HuH-7 (cell line): ENCODE measurements at regions not wholly inside any gene's neighbourhood (a gene's known extent, or its start where the extent isn't known, plus 50 kb on each side); places are given as distances from the start of the nearest gene placed in this dataset.
"Not testable (repeated sequence)": the region's sequence is repeated elsewhere in the genome, so short reads cannot be mapped to it uniquely, and the experiment has no call there.

ENCODE experiments used
- DNase-seq: peaks from one replicate; pipeline ENCODE4 v3.0.0; 2011; ENCODE audit warnings: low spot score

DNA sequence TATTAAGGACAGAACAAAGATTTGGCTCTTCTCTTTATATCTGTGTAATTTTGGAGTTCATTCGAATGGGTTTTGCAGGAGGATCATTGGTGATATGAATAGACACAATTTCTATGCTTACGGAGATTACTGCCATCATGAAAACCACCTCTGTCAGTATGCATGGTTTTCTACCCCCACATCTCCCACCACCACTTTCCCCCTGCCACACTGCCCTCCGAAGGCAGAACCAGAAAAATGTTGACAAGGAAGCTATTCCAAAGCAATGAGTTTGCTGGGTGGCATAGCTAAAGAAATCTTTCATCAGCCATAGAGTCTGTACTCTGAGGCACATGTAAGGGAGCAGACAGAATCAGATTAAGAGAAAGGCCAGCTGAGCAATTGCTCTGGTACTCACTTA lies 567.3 kb upstream of the ACTRT1 start:
- DNase-seq: no peak

GRCh38 chrX:128616933-128617332 lies 564.7 kb upstream of the ACTRT1 start:
- DNase-seq: no peak

- DNase-seq: not testable (repeated sequence)
Observed at GRCh38 chrX:128606817-128607216, 554.6 kb upstream of the ACTRT1 start.

DNA sequence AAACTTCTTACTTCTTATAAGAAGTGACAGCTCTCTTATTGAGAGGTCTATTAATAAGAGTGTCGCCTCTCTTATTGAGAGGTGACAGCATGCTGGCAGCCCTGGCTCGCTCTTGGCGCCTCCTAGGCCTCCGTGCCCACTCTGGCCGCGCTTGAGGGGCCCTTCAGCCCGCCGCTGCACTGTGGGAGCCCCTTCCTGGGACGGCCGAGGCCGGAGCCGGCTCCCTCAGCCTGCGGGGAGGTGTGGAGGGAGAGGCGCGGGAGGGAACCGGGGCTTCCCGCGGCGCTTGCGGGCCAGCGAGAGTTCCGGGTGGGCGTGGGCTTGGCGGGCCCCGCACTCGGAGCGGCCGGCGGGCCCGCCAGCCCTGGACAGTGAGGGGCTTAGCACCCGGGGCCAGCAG lies 554.2 kb upstream of the ACTRT1 start:
- not testable (repeated sequence) for DNase-seq

- DNase-seq: no peak
Observed at GRCh38 chrX:128601706-128602105, 549.5 kb upstream of the ACTRT1 start.

DNA sequence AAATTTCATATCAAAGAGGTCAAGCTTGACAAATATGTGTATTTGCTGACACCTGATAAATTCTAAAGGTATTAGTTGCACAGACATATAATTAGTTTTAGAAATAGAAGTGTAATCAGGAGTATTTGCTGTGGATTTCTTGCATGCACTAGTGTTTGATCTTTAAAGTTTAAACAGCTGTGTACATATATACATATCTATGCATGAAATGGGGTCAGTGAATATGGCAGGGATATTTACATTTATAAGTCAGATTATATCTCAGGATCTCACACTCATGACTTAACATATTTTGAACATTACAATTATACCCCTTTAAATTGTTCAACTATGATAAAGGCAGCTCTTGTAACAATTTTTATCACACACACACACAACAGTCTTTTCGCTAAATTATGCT lies 547.4 kb upstream of the ACTRT1 start:
- no peak for DNase-seq

GRCh38 chrX:128582036-128582435 lies 529.8 kb upstream of the ACTRT1 start:
- no peak for DNase-seq

GRCh38 chrX:128581615-128582014 lies 529.4 kb upstream of the ACTRT1 start:
- no peak for DNase-seq

DNA sequence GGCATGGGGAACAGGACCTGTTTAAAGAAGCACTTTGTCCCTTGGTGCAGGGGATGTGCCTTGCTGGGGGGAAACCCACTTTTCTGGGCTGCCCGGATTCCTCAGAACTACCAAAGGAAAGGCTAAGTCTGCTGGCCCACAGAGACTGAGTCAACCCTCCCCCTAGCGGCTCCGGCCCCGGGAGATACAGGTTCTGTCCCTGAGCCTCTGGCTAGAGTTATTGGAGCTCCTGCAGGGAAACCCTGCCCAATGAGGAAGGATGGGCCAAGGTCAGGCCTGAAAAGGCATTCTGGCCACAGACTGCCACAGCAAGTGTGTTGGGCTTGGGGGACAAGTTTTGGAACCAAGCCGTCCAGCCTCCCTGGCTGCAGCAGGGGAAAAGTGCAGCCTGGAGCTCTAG lies 490.9 kb upstream of the ACTRT1 start:
- no peak for DNase-seq

DNA sequence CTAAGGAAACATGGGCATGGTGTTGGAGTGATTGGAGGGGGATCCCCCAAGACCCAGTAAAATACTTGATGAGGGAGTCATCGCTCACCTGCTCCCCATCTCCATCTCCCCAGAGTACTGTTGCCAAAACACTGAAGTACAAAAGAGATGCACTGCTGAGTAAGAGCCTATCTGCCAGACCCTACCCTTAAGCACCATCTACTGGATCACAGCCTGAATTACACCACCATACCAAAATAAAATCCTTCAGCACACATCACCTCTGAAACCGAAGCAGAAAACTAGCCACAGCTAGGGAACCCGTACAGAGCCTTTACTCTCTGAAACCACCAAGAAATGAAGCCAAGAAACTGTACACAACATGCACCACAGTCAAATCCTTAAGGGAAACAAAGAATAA lies 466.3 kb upstream of the ACTRT1 start:
- peak; percentile 3 for DNase-seq

GRCh38 chrX:128517691-128518090 lies 465.5 kb upstream of the ACTRT1 start:
- no peak for DNase-seq

GRCh38 chrX:128504496-128504895 lies 452.3 kb upstream of the ACTRT1 start:
- DNase-seq: no peak

GRCh38 chrX:128464116-128464515 lies 411.9 kb upstream of the ACTRT1 start:
- peak; percentile 4 for DNase-seq

GRCh38 chrX:128460835-128461234 lies 408.6 kb upstream of the ACTRT1 start:
- peak; percentile 6 for DNase-seq

GRCh38 chrX:128458888-128459287 lies 406.7 kb upstream of the ACTRT1 start:
- DNase-seq: no peak

- DNase-seq: no peak
Observed at GRCh38 chrX:128457674-128458073, 405.5 kb upstream of the ACTRT1 start.

DNA sequence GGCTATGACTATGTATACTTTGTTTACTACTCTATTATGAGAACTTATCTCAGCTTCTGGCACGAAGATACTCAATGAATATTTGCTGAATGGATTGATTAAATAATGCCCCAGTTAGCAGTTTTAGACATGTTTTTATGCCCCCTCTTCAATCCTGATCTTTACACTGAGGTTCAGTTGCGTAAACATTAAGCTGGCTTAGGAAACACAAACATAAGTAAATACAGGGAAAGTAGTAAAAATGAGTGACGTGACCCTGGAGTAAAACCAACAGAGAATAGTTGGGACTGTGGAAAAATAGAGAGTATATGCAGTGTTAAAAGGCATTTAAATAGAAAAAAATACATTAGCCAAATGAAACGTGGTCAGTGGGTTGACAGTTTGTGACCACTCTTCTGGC lies 387.0 kb upstream of the ACTRT1 start:
- peak; percentile 33 for DNase-seq

DNA sequence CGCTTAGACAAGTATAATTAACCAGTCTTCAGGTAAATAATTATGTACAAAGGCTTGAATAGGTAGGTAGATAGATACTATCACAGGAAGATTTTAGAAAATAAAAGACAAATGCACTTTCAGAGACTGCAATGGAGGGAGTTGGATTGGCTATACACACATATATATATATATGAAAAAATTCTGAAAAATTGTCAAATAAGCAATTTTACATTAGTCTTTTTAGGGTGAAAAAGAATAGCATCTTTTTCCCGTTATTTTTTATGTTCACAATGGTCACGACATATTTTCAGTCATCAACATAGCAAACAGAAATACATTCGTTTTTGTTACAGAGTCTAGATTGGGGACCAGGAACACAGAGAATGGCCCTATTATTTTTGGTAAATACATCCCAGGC lies 385.9 kb upstream of the ACTRT1 start:
- no peak for DNase-seq

DNA sequence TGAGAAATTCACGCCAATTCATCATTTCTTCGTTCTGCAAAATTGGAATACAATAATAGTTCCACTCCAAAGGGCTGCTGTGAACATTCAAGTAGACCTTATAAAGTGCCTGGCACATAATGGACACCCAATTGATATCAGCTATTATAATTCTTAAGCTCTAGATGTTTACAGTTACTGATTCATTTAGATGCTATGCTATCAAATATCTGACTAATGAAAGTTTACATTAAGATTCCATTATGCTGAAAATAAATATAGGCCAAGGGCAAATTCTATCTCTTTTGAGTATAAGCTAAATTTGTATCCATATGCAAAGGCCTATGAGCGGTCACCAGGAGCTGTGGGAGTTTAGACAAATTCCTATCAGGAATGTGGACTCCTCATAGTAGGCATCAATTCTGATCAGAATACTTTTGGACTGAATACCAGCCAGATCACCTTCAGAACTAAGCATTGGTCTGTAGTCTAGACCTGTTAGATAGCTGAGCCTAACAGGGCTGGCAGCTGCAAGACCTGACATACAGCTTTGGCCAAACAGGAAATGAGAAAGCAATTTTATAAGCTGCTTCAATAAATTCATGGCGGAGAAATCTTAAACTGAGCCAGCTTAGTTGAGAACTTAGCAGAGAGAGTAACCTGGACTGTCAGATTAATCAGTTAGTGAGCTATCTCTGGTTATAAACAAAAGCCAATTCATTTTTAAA lies 384.3 kb upstream of the ACTRT1 start:
- no peak for DNase-seq

GRCh38 chrX:128425546-128425945 lies 373.3 kb upstream of the ACTRT1 start:
- DNase-seq: no peak

DNA sequence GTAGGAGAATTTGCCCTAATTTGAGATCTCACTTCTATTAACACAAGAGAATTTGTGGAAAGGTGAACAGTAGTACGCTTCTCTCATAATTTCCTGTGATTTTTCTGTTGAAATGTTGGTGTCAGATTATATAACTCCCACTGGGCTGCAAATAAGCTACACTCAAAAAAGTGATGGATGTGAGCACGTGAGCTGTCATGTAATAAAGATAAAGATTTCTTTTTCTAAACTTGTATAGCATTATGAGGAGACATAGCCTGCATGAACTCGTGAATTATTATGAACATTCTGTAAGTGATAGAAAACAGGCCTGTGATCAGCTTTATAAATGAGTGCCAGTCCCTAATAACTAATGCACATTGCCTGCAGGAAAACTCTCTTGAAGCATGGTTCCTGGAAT lies 356.6 kb upstream of the ACTRT1 start:
- DNase-seq: no peak

GRCh38 chrX:128396601-128397000 lies 344.4 kb upstream of the ACTRT1 start:
- DNase-seq: no peak

DNA sequence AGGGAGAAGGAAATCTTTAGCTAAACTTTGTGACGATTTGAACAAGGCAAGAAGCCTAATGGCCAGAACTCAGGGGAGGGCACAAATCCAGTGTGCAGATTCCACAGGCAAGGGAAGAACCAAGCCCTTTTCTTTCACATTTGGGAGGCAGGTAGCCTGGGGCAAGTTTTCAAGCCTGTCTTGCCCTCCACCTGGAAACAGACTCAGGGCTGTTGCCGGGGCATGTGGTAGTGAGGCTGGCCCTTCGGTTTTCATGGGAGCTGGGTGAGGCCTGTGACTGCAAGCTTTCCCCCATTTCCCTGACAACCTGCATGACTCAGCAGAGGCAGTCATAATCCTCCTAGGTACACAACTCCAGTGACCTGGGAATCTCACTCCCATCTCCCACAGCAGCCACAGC lies 331.6 kb upstream of the ACTRT1 start:
- DNase-seq: not testable (repeated sequence)

GRCh38 chrX:128365492-128365891 lies 313.3 kb upstream of the ACTRT1 start:
- no peak for DNase-seq

- no peak for DNase-seq
Observed at GRCh38 chrX:128335671-128336070, 283.5 kb upstream of the ACTRT1 start.
